Peyer's patch (tissue), 4 donors: ENCODE measurements at regions not wholly inside any gene's neighbourhood (a gene's known extent, or its start where the extent isn't known, plus 50 kb on each side); places are given as distances from the start of the nearest gene placed in this dataset.

Experiments
- POLR2A ChIP-seq, 2 donors: fragments of 450-650 bp; IDR thresholded peaks; one replicate each; pipeline ENCODE4 v1.5.1; 2017; ENCODE audit warnings: antibody characterized with exemption in 2 of 2, mild to moderate bottlenecking in 2 of 2, moderate library complexity in 2 of 2
- TF ChIP-seq, protein P1 (sequence below), 6 experiments: fragments of 450-650 bp in 4 of 6; fragments of 200-600 bp in 2 of 6; sonication (generic) in 1 of 6; IDR thresholded peaks; one replicate each; pipeline ENCODE4 v1.5.1; 2017 to 2019; ENCODE audit warnings: antibody characterized with exemption in 6 of 6, mild to moderate bottlenecking in 3 of 6, moderate library complexity in 1 of 6

GRCh38 chr3:144995856-144996255 is 1024.2 kb downstream of the DIPK2A start:
- TF ChIP-seq POLR2A (IDR thresholded peaks at IDR 0.05): no peak
- TF ChIP-seq, protein P1, sequence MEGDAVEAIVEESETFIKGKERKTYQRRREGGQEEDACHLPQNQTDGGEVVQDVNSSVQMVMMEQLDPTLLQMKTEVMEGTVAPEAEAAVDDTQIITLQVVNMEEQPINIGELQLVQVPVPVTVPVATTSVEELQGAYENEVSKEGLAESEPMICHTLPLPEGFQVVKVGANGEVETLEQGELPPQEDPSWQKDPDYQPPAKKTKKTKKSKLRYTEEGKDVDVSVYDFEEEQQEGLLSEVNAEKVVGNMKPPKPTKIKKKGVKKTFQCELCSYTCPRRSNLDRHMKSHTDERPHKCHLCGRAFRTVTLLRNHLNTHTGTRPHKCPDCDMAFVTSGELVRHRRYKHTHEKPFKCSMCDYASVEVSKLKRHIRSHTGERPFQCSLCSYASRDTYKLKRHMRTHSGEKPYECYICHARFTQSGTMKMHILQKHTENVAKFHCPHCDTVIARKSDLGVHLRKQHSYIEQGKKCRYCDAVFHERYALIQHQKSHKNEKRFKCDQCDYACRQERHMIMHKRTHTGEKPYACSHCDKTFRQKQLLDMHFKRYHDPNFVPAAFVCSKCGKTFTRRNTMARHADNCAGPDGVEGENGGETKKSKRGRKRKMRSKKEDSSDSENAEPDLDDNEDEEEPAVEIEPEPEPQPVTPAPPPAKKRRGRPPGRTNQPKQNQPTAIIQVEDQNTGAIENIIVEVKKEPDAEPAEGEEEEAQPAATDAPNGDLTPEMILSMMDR (IDR thresholded peaks at IDR 0.05): no peak
